Erythroblast (primary cell): ENCODE measurements at regions not wholly inside any gene's neighbourhood (a gene's known extent, or its start where the extent isn't known, plus 50 kb on each side); places are given as distances from the start of the nearest gene placed in this dataset.

Source experiments
- GATA1 ChIP-seq: IDR thresholded peaks from 2 replicates; pipeline ENCODE4 v1.6.1; 2011; ENCODE audit warnings: low read depth, mild to moderate bottlenecking, control low read depth, low read length, moderate library complexity
- POLR2A ChIP-seq: IDR thresholded peaks from 2 replicates; pipeline ENCODE4 v1.6.1; 2011; ENCODE audit warnings: mild to moderate bottlenecking, low read length

DNA sequence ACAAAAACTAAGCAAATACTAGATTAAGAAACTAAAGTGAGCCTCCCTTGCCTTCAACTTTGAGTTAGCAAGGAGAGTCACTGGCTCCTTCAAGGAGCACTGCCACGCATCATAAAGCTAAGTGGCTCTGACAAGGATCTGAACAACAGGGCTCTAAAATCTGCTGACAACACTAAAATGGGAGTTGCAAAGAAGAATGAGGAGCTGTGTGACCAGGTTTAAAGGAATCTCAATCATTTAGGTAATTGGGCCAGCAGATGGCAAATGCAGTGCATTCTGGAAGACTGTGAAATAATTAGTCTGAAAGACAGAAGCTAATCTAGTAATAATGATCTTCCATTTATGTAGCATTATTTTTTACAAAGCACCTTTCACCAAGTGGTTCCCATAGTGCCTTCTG, 297.0 kb upstream of the TAS2R1 start:
- TF ChIP-seq POLR2A (no peak), GATA1 (no peak)
